ENCODE measurements at regions not wholly inside any gene's neighbourhood (a gene's known extent, or its start where the extent isn't known, plus 50 kb on each side); places are given as distances from the start of the nearest gene placed in this dataset.

DNA sequence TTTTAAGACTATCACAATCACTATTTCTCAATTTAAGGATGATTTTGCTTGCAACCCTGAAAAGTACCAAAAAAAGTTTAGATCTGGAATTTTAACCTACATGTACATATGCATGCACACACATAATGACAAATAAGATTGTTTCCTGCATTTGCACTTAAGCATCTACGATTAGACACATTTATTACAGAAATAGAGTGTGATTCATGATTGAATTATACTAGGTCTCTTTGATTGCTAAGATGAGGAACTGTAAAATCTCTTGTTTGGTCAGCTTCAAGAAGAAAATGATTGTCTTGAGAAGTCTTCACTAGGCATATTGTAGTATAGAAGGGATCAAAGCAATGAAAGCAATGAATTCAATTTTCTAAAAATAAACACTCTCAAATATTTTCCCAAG lies 185.9 kb upstream of the AGR3 start:
- Histone ChIP-seq H3K4me3 (replicated peaks in 1 of 2; ENCODE audit: low read depth in 1 of 2, low read length in 2 of 2) (no peak overlapping the region), H3K9ac (ENCODE audit: low read length) (no peak overlapping the region), H2AFZ (ENCODE audit: low read depth, low read length, poor library complexity, severe bottlenecking) (no peak overlapping the region), H4K20me1 (ENCODE audit: insufficient read depth) (no peaks in the 10 kb centered on the region), H3K36me3 (ENCODE audit: control insufficient read depth in 1 of 2, insufficient read depth in 2 of 2, low read length in 2 of 2) (no peaks in the 10 kb centered on the region), H3K4me2 (ENCODE audit: low read length) (no peak overlapping the region), H3K27me3 (ENCODE audit: insufficient read depth, low read length) (no peaks in the 10 kb centered on the region), H3K79me2 (ENCODE audit: insufficient read depth, low read length) (no peaks in the 10 kb centered on the region), H3K9me3 (ENCODE audit: control insufficient read depth in 1 of 2, insufficient read depth in 1 of 2, low read depth in 1 of 2, low read length in 2 of 2) (no peaks in the 10 kb centered on the region), H3K4me1 (ENCODE audit: control insufficient read depth in 1 of 2, insufficient read depth in 2 of 2, low read length in 2 of 2) (no peaks in the 10 kb centered on the region), H3K27ac (ENCODE audit: low read depth, low read length) (no peak overlapping the region), H3K9me2 (ENCODE audit: insufficient read depth) (no peaks in the 10 kb centered on the region)
- no TSS peak for BruUV-seq (replicated peaks)
- ChIA-PET CTCF (no interaction called here), POLR2A (no interaction called here), RAD21 (ENCODE audit: low non-redundant PET in 1 of 2, low total read pairs in 2 of 2, uncharacterized antibody in 2 of 2, unreplicated experiment in 2 of 2) (no interaction called here)
- DNase-seq (ENCODE audit: low read depth, low spot score), result no peak
- intact Hi-C loops (cut with micrococcal nuclease), result no loop called here
- no peak for TF ChIP-seq TCF7L2 (IDR thresholded peaks at IDR 0.05; ENCODE audit: borderline replicate concordance, extremely low read depth, insufficient read depth, insufficient read length)
- TF ChIP-seq SP1 (IDR thresholded peaks at IDR 0.05; ENCODE audit: low read depth), result no peak
- TF ChIP-seq, protein P1, sequence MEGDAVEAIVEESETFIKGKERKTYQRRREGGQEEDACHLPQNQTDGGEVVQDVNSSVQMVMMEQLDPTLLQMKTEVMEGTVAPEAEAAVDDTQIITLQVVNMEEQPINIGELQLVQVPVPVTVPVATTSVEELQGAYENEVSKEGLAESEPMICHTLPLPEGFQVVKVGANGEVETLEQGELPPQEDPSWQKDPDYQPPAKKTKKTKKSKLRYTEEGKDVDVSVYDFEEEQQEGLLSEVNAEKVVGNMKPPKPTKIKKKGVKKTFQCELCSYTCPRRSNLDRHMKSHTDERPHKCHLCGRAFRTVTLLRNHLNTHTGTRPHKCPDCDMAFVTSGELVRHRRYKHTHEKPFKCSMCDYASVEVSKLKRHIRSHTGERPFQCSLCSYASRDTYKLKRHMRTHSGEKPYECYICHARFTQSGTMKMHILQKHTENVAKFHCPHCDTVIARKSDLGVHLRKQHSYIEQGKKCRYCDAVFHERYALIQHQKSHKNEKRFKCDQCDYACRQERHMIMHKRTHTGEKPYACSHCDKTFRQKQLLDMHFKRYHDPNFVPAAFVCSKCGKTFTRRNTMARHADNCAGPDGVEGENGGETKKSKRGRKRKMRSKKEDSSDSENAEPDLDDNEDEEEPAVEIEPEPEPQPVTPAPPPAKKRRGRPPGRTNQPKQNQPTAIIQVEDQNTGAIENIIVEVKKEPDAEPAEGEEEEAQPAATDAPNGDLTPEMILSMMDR (IDR thresholded peaks at IDR 0.05 in 2 of 3, conservative IDR thresholded peaks at IDR 0.05 in 1 of 3; ENCODE audit: borderline replicate concordance in 1 of 3, insufficient read depth in 1 of 3, low read depth in 2 of 3, low read length in 2 of 3), result no peak
- TF ChIP-seq CEBPB (IDR thresholded peaks at IDR 0.05; ENCODE audit: low read depth), result no peak
- no peak for TF ChIP-seq SRF (IDR thresholded peaks at IDR 0.05; ENCODE audit: low read depth)
- no peak for ATAC-seq

GRCh38 chr7:17069146-17069545 lies 187.4 kb upstream of the AGR3 start:
- no peak for TF ChIP-seq ZFX (IDR thresholded peaks at IDR 0.05)
- TF ChIP-seq, protein P2, sequence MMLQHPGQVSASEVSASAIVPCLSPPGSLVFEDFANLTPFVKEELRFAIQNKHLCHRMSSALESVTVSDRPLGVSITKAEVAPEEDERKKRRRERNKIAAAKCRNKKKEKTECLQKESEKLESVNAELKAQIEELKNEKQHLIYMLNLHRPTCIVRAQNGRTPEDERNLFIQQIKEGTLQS (IDR thresholded peaks at IDR 0.05), result no peak
- no peak for TF ChIP-seq EGR1 (IDR thresholded peaks at IDR 0.05; ENCODE audit: low read depth)
- TF ChIP-seq ZNF274 (IDR thresholded peaks at IDR 0.05; ENCODE audit: low read depth, low read length), result no peak
- TF ChIP-seq RAD21 (IDR thresholded peaks at IDR 0.05; ENCODE audit: low read depth), result no peak
- TF ChIP-seq CEBPB (IDR thresholded peaks at IDR 0.05; ENCODE audit: low read depth), result no peak
- no peak for TF ChIP-seq POLR2A (IDR thresholded peaks at IDR 0.05; ENCODE audit: borderline replicate concordance, extremely low read depth, insufficient read depth, insufficient read length)
- no peak for TF ChIP-seq FOSL1 (IDR thresholded peaks at IDR 0.05; ENCODE audit: low read depth)
- no peak for TF ChIP-seq ZBTB33 (IDR thresholded peaks at IDR 0.05; ENCODE audit: extremely low read depth, insufficient replicate concordance, low read length)
- TF ChIP-seq SP1 (IDR thresholded peaks at IDR 0.05; ENCODE audit: low read depth), result no peak
- Histone ChIP-seq H3K4me2 (ENCODE audit: low read length) (no peak overlapping the region), H3K9me3 (ENCODE audit: control insufficient read depth in 1 of 2, insufficient read depth in 1 of 2, low read depth in 1 of 2, low read length in 2 of 2) (no peaks in the 10 kb centered on the region), H3K9me2 (ENCODE audit: insufficient read depth) (no peaks in the 10 kb centered on the region), H3K27me3 (ENCODE audit: insufficient read depth, low read length) (no peaks in the 10 kb centered on the region), H3K9ac (ENCODE audit: low read length) (no peak overlapping the region), H3K36me3 (ENCODE audit: control insufficient read depth in 1 of 2, insufficient read depth in 2 of 2, low read length in 2 of 2) (no peaks in the 10 kb centered on the region), H2AFZ (ENCODE audit: low read depth, low read length, poor library complexity, severe bottlenecking) (no peak overlapping the region), H3K27ac (ENCODE audit: low read depth, low read length) (no peak overlapping the region), H3K4me1 (ENCODE audit: control insufficient read depth in 1 of 2, insufficient read depth in 2 of 2, low read length in 2 of 2) (no peaks in the 10 kb centered on the region), H3K79me2 (ENCODE audit: insufficient read depth, low read length) (no peaks in the 10 kb centered on the region), H4K20me1 (ENCODE audit: insufficient read depth) (no peaks in the 10 kb centered on the region), H3K4me3 (replicated peaks in 1 of 2; ENCODE audit: low read depth in 1 of 2, low read length in 2 of 2) (no peak overlapping the region)
- BruUV-seq (replicated peaks), result no TSS peak
- ATAC-seq (no peak), DNase-seq (ENCODE audit: low read depth, low spot score) (no peak)
- POLR2A ChIA-PET, result no interaction called here
- RAD21 ChIA-PET (ENCODE audit: low non-redundant PET in 1 of 2, low total read pairs in 2 of 2, uncharacterized antibody in 2 of 2, unreplicated experiment in 2 of 2), result no interaction called here
- CTCF ChIA-PET, result no interaction called here
- intact Hi-C loops (cut with micrococcal nuclease), result no loop called here

Data from HCT116 (cell line).